ENCODE measurements at regions not wholly inside any gene's neighbourhood (a gene's known extent, or its start where the extent isn't known, plus 50 kb on each side); places are given as distances from the start of the nearest gene placed in this dataset.

GRCh38 chr2:236875906-236876505, 209.7 kb upstream of the COPS8 start:
- no peak for DNase-seq (ENCODE audit: low spot score)

DNA sequence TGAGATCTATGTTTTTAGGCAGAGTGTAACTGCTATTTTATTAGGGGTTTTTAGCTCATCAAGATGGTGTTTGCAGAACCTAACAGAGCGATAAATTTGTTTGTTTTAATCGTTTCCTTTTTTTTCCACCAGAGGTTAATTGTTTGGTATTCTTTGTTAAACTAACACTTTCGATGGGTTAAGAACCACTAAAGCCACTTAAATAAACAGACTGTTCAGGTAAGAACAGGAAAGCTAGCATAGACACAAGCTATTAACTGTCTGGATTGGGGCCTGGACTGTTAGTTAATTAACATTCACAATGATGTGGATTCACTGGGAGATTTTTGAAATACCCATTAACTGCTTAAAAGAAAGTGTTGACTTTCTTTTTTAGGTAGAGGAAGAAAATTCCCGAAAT, 209.0 kb upstream of the COPS8 start:
- DNase-seq (ENCODE audit: low spot score): no peak

DNA sequence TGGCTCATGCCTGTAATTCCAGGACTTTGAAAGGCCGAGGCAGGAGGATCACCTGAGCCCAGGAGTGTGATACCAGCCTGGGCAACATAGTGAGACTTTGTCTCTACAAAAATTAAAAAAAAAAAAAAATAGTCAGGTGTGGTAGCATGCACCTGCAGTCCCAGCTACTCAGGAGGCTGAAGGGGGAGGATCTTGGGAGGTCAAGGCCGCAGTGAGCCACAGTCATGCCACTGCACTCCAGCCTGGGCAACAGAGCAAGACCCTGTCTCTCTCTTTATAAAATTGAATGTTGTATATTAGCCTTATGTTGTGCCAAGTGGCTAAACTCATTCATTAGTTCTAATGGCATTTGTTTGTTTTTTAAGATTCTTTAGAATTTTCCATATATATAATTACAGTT, 207.7 kb upstream of the COPS8 start:
- no peak for DNase-seq (ENCODE audit: low spot score)

DNA sequence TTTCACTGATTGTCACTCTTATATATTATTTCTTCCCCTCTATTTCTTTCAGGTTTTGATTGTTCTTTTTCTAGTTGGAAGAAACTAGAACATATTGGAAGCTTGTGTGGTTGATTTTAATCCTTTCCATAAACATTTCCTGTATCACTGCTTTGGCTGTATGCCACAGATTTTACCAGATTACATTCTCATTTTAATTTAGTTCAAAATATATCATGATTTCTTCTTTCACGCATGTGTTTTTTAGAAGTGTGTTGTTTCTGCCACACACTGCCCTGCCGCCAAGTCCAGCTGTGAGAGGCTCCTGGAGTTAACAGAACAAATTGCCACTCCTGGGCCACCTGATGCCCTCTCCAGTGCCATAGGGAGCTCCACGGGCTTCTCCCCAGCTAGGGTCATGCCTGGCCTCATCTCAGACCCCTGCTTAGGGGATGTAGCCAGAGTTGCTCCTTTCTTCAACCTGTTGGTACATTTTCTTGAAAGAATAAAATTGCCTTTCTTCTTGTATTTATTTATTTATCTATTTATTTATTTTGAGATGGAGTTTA, 206.2 kb upstream of the COPS8 start:
- no peak for DNase-seq (ENCODE audit: low spot score)

DNA sequence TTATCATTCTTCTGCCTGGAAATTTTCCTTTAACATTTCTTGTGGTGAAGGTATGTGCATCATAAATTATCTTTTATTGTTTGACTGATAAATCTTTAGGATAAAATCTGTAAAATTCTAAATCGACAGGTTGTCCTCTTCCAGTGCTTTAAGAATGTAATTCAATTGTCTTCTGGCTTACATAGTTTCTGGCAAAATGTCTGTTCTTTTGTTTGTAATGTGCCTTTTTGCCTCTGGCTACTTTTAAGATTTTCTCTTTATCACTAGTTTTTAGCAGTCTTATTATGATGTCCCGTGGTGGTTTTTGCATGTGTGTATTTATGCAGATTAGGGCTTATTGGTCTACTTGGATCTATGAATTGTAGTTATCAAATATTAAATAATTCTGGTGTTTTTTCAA, 203.6 kb upstream of the COPS8 start:
- DNase-seq (ENCODE audit: low spot score): no peak

GRCh38 chr2:236882930-236883329, 202.8 kb upstream of the COPS8 start:
- no peak for DNase-seq (ENCODE audit: low spot score)

- no peak for DNase-seq (ENCODE audit: low spot score)
Observed at GRCh38 chr2:236883819-236884218, 201.9 kb upstream of the COPS8 start.

- DNase-seq (ENCODE audit: low spot score): no peak
Observed at GRCh38 chr2:236884569-236885175, 201.0 kb upstream of the COPS8 start.

DNA sequence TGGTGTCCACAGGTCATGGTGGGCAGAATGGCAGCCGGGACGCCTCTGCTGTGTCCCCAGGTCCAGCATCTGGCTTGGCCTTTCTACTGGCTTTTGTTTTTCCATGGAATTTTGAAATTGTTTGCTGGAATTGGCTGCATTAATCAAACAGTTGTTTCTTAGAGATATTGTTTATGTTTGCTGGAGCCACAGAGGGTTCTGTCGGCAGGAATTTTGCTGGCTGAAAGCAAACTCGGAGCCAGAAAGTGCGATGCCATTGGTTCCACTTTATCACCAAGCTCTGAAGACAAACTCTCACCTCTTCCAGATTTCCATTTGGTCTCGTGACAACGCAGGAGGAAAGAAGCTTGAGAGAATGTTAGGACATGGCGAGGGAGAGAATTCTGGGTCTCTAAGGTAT, 199.2 kb upstream of the COPS8 start:
- no peak for DNase-seq (ENCODE audit: low spot score)

GRCh38 chr2:236887531-236887930, 198.2 kb upstream of the COPS8 start:
- no peak for DNase-seq (ENCODE audit: low spot score)

- no peak for DNase-seq (ENCODE audit: low spot score)
Observed at GRCh38 chr2:236887953-236888793, 197.5 kb upstream of the COPS8 start.

DNA sequence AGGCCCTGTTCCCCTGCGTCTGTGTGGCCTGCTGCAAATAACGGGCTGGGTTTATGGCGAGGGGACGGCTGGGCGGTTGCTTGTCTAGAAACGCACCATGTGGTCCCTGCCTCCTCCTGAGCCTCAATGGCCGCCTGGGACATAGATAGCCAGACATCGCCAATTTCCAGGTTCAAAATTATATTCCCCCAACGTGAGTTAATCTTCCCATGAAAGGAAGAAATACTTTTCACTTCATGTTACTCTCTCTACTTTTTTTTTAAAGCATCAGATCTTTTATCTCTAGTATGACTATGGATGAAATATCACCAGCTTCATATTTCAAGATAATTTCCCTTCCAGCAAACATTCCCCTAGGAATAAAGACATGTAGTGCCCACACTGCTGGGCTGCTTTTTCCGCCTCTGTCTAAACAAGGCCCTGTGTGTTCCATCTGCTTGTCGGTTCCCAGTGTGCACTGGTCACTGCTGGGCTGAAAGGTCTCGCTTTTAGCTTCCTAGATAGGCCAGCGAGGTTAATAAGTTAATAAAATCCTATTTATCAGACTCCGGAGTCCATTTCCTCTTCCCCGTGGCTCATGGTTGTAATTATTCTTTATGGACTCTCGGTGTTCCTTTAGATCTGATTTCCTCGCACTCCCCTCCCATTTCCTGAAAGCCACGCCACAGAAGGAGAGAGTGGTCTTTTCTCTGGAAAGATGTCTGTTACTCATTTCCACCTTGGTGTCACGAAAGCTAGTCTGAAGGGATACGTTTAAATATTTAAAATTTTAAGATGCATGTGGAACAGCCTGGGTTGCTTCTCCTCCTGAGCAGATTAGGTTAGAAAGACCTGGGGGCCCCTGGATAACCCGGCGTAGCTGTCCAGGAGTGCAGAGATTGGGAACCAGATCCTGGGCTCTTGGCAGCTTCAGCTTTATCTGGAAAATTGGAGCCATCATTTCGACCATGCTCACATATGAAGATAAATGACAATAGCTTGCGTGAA, 196.6 kb upstream of the COPS8 start:
- DNase-seq (ENCODE audit: low spot score): no peak

DNA sequence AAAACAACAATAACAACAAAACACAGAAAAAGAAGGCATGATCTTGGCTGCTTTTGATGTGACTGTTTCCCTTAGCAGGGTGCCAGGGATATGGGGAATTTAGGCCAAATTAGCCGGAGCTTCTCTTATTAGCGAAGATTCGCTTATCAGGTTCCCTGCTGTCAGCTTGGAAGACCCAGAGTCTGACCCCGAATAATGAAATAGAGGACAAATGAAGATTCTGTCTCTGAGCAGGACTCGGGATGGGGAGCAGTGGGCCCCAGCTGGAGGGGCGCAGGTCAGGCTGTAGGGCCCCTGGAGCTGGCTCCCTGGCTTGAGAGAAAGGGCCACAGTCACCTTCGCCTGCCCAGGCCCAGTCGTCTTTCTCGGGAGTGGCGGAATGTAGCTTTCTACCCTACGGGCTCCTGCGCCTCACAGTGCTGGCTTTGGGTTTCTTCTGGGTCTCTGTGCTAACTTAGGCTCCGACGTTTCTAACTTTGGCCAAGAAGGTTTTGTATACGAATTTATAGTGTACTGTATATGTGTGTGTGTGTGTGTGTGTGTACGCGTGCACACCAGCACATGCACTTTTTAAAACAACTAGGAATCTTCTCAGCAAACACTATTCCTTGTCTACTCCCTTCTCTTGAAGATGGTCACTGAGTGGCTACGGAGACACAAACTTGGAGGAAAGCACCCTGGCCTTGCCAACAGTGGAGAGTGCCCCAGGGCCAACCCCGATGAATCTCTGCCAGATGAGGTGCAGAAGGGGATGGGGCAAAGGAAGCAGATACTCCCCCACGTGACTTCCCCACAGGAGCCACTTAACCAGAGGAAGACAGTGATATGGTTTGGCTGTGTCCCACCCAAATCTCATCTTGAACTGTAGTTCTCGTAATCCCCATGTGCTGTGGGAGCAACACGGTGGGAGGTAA, 195.6 kb upstream of the COPS8 start:
- no peak for DNase-seq (ENCODE audit: low spot score)

DNA sequence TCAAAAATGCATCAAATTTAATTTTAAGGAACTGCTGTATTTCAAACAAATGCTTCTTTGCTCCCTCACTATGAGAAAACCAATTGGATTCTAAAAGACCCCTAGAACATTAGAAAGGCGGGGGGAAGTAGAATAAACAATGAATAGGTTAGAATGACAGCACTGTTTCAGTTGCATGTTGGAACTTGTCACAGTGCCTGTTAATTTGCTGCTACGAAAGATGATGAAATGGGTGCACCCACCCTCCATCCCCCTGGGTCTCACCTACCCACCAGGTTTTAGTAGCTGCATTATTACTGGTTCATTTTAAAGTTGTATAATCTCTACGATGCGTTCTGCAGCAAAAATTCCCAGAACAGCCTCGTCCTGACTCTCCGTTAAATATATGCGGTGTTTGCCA, 193.0 kb upstream of the COPS8 start:
- no peak for DNase-seq (ENCODE audit: low spot score)

GRCh38 chr2:236894791-236895190, 190.9 kb upstream of the COPS8 start:
- DNase-seq (ENCODE audit: low spot score): no peak

- DNase-seq (ENCODE audit: low spot score): no peak
Observed at GRCh38 chr2:236895497-236895896, 190.2 kb upstream of the COPS8 start.

- no peak for DNase-seq (ENCODE audit: low spot score)
Observed at GRCh38 chr2:236896688-236897087, 189.0 kb upstream of the COPS8 start.

GRCh38 chr2:236899146-236899545, 186.5 kb upstream of the COPS8 start:
- DNase-seq (ENCODE audit: low spot score): no peak

- DNase-seq (ENCODE audit: low spot score): no peak
Observed at GRCh38 chr2:236899950-236900640, 185.6 kb upstream of the COPS8 start.

GRCh38 chr2:236901956-236902355, 183.7 kb upstream of the COPS8 start:
- DNase-seq (ENCODE audit: low spot score): no peak
